ENCODE measurements at regions not wholly inside any gene's neighbourhood (a gene's known extent, or its start where the extent isn't known, plus 50 kb on each side); places are given as distances from the start of the nearest gene placed in this dataset.

GRCh38 chr5:179409806-179410205, 64.5 kb upstream of the ADAMTS2 start:
- TF ChIP-seq CTCF (IDR thresholded peaks at IDR 0.05 in 8 of 11, conservative IDR thresholded peaks at IDR 0.05 in 3 of 11) (no peak), POLR2AphosphoS5 (IDR thresholded peaks at IDR 0.05) (no peak)

All from spleen (tissue), 7 donors.